ENCODE measurements at regions not wholly inside any gene's neighbourhood (a gene's known extent, or its start where the extent isn't known, plus 50 kb on each side); places are given as distances from the start of the nearest gene placed in this dataset.

- Histone ChIP-seq H3K36me3 (replicated peaks in 1 of 2; ENCODE audit: control extremely low read depth in 1 of 2, control insufficient read depth in 1 of 2, extremely low read depth in 1 of 2, insufficient read depth in 2 of 2, low read length in 1 of 2) (no peaks in the 10 kb centered on the region), H2AFZ (ENCODE audit: insufficient read depth, low read depth, low read length, poor library complexity, severe bottlenecking) (no peak overlapping the region), H3K9ac (ENCODE audit: low read length) (no peak overlapping the region), H3K9me3 (ENCODE audit: control extremely low read depth in 1 of 3, control insufficient read depth in 2 of 3, insufficient read depth in 1 of 3, low read length in 2 of 3) (no peaks in the 10 kb centered on the region), H3K27ac (ENCODE audit: low read length in 2 of 2) (no peak overlapping the region), H3K4me3 (ENCODE audit: control extremely low read depth in 1 of 5, extremely low read depth in 1 of 5, insufficient read depth in 1 of 5, low read depth in 2 of 5, low read length in 4 of 5) (no peak overlapping the region), H3K27me3 (replicated peaks in 1 of 4; ENCODE audit: control extremely low read depth in 1 of 4, control insufficient read depth in 3 of 4, insufficient read depth in 4 of 4, low read length in 3 of 4) (no peaks in the 10 kb centered on the region), H3K4me1 (ENCODE audit: control insufficient read depth in 2 of 2, insufficient read depth in 2 of 2, low read length in 2 of 2) (no peaks in the 10 kb centered on the region), H4K20me1 (ENCODE audit: control insufficient read depth, insufficient read depth, low read length, poor library complexity, severe bottlenecking) (no peaks in the 10 kb centered on the region), H3K79me2 (ENCODE audit: control insufficient read depth, insufficient read depth, low read length) (no peaks in the 10 kb centered on the region), H3K4me2 (replicated peaks; ENCODE audit: low read depth, low read length, poor library complexity, severe bottlenecking) (no peak overlapping the region)
- WGBS (ENCODE audit: insufficient coverage) = 72% methylated on average over 10 of the region's 13 CpGs
- Mint-ChIP-seq H3K27ac (no peak overlapping the region), H3K4me1 (no peaks in the 10 kb centered on the region), H3K27me3 (peaks cover 11% of the 10 kb centered on the region), H3K4me3 (no peak overlapping the region), H3K9me3 (ENCODE audit: insufficient read depth) (no peaks in the 10 kb centered on the region)
- POLR2A ChIA-PET = no interaction called here
- TF ChIP-seq CTCF (IDR thresholded peaks at IDR 0.05) (no peak), EZH2 (IDR thresholded peaks at IDR 0.05; ENCODE audit: borderline replicate concordance, insufficient read depth, low read depth, low read length, poor library complexity, severe bottlenecking) (no peak)
- intact Hi-C loops (cut with micrococcal nuclease) = no loop called here
- no peak for DNase-seq
- ATAC-seq (ENCODE audit: low read depth) = no peak
- CTCF ChIA-PET = interaction anchor here (1.7 to 1.8 kb wide), 2 partner anchors 13 to 177 kb away, joined by 3 to 4 read pairs; no protein-coding TSS in a partner anchor
These were observed 118.8 kb upstream of the SPATA13 start for GRCh38 chr13:24041651-24042225.

DNA sequence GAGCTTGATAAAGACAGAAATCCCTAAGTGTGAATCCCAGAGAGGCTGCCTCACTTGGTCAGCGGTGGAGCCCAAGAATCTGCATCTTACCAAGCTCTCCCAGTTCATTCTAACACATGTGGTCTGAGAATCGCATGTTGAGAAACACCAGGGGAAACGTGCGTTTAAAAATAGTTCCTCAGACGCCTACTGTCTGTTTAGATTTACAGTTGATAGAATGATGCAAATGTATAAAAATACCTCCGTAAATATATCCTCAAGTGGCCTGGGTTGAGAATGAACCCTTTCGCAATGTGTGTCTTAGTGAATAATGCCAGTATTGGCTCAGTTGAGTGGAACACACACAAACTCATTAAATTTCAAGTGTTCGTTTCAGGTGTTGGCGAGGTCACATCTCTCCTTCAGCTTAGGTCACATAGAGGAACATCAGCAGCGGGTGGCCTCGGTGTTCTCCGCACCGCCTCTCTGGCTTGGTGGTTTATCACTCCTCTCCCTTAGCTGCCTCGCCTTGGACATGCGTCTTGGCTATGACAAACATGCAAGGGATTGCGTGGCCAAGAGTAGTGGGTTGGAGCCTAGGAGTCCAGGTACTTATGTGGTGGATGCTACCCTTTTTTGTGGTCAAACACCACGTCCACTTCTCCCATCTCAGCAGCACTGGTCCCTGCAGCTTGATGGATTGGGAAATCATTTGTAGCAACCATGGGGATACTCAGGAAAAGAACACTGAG, 117.6 kb upstream of the SPATA13 start:
- Histone ChIP-seq H3K9me3 (ENCODE audit: control extremely low read depth in 1 of 3, control insufficient read depth in 2 of 3, insufficient read depth in 1 of 3, low read length in 2 of 3) (peaks cover 0 to 3% (median 0%) of the 10 kb centered on the region in 3 donors), H3K4me2 (replicated peaks; ENCODE audit: low read depth, low read length, poor library complexity, severe bottlenecking) (no peak overlapping the region), H3K27ac (ENCODE audit: low read length in 2 of 2) (no peak overlapping the region), H3K27me3 (replicated peaks in 1 of 4; ENCODE audit: control extremely low read depth in 1 of 4, control insufficient read depth in 3 of 4, insufficient read depth in 4 of 4, low read length in 3 of 4) (peaks cover 0 to 3% (median 0%) of the 10 kb centered on the region in 4 experiments), H3K9ac (ENCODE audit: low read length) (no peak overlapping the region), H3K4me3 (ENCODE audit: control extremely low read depth in 1 of 5, extremely low read depth in 1 of 5, insufficient read depth in 1 of 5, low read depth in 2 of 5, low read length in 4 of 5) (no peak overlapping the region), H3K36me3 (replicated peaks in 1 of 2; ENCODE audit: control extremely low read depth in 1 of 2, control insufficient read depth in 1 of 2, extremely low read depth in 1 of 2, insufficient read depth in 2 of 2, low read length in 1 of 2) (no peaks in the 10 kb centered on the region), H4K20me1 (ENCODE audit: control insufficient read depth, insufficient read depth, low read length, poor library complexity, severe bottlenecking) (no peaks in the 10 kb centered on the region), H3K4me1 (ENCODE audit: control insufficient read depth in 2 of 2, insufficient read depth in 2 of 2, low read length in 2 of 2) (no peaks in the 10 kb centered on the region), H2AFZ (ENCODE audit: insufficient read depth, low read depth, low read length, poor library complexity, severe bottlenecking) (no peak overlapping the region), H3K79me2 (ENCODE audit: control insufficient read depth, insufficient read depth, low read length) (no peaks in the 10 kb centered on the region)
- H3K4me1 Mint-ChIP-seq = no peaks in the 10 kb centered on the region
- no peaks in the 10 kb centered on the region for H3K9me3 Mint-ChIP-seq (ENCODE audit: insufficient read depth)
- POLR2A ChIA-PET = no interaction called here
- no peak for ATAC-seq (ENCODE audit: low read depth)
- CTCF ChIA-PET = interaction anchor here (1.8 kb wide), 1 partner anchor 11 kb away, joined by 4 read pairs; no protein-coding TSS in a partner anchor
- peaks cover 11% of the 10 kb centered on the region for H3K27me3 Mint-ChIP-seq
- intact Hi-C loops (cut with micrococcal nuclease) = no loop called here
- DNase-seq = no peak
- no peak for TF ChIP-seq EZH2 (IDR thresholded peaks at IDR 0.05; ENCODE audit: borderline replicate concordance, insufficient read depth, low read depth, low read length, poor library complexity, severe bottlenecking)
- TF ChIP-seq CTCF (IDR thresholded peaks at IDR 0.05) = no peak
- no peak overlapping the region for H3K27ac Mint-ChIP-seq
- 92% methylated on average over 5 of the region's 17 CpGs for WGBS (ENCODE audit: insufficient coverage)
- H3K4me3 Mint-ChIP-seq = no peak overlapping the region
